Activated CD8-positive, alpha-beta memory T cell treated with anti-CD3 and anti-CD28 coated beads for 4 hours (primary cell): ENCODE measurements at regions not wholly inside any gene's neighbourhood (a gene's known extent, or its start where the extent isn't known, plus 50 kb on each side); places are given as distances from the start of the nearest gene placed in this dataset.
"Not testable (repeated sequence)": the region's sequence is repeated elsewhere in the genome, so short reads cannot be mapped to it uniquely, and the experiment has no call there.

Source experiments
- DNase-seq, 2 donors: peaks; one replicate each; pipeline ENCODE4 v3.0.0-alpha.2; 2020; ENCODE audit warnings: low read depth in 2 of 2

DNA sequence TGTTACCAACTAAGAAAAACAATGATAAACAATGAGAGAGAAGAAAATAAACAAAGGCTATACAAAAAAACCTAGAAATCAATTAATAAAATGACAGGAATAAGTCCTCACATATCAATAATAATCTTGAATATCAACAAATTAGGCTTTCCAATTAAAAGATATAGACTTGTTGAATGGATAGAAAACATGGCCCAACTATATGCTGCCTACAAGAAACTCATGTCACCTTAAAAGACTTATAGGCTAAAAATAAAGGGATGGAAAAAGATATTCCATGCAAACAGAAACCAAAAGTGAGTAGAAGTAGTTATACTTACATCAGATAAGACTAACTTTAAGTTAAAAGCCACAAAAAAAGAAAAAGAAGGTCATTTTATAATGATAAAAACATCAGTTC is 183.9 kb downstream of the MYRFL start:
- no peak for DNase-seq

GRCh38 chr12:70011353-70011752 is 186.3 kb downstream of the MYRFL start:
- no peak for DNase-seq

GRCh38 chr12:70013016-70013415 is 188.0 kb downstream of the MYRFL start:
- DNase-seq: not testable (repeated sequence)

DNA sequence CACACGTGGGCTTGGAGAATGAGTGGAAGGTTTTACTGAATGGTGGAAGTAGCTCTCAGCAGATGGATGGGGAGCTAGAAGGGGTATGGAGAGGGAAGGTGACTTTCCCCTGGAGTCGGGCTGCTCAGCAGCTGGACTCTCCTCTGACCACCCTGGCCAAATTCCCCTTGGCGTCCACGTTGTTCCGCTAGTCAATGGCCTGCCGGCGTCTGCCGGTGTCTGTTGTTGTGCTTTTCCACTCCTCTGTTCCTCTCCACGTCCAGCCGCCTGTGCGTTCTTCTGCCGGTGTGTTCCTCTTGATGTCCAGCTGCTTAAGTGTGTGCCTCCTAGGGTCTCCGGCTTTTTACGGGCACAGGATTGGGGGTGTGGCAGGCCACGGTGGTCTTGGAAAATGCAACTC is 203.5 kb downstream of the MYRFL start:
- no peak for DNase-seq

- DNase-seq: no peak
Observed at GRCh38 chr12:70028918-70029317, 203.9 kb downstream of the MYRFL start.

DNA sequence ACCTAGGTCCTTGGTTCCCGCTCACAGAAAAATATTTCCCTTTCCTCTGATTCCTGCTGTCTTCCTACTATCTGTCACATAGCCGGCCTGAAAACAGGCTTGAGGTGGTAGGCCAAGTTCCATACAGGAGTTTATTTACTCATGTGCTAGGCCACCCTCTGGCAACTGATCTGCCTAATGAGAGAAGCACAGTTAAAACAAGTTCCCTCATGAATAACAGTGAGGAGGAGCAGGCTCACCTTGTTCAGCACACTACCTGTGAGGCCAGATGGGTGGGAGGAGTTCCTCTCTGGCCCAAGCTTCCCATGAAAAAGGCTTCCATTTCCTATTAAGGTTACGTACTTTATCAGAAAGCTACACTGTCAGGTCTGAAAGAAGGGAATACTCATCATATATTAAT is 206.0 kb downstream of the MYRFL start:
- no peak for DNase-seq

DNA sequence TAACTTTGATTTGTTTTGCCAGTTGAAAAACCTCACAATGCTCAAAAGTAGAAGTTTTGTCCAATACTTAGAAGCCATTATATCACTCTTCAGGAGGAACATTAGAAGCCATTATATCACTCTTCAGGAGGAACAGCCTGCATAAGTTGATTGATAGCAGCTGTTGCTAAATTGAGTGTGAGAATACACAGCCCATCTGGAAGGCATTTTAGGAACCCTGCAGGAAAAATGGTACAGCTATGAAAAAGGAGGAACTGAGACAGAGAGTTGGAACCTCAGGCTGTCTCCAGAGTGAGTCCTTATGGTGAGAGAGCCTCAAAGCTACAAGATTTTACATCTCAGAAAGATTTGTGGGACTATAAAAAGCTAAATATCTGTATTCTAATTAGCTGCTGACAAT is 207.0 kb downstream of the MYRFL start:
- no peak for DNase-seq

DNA sequence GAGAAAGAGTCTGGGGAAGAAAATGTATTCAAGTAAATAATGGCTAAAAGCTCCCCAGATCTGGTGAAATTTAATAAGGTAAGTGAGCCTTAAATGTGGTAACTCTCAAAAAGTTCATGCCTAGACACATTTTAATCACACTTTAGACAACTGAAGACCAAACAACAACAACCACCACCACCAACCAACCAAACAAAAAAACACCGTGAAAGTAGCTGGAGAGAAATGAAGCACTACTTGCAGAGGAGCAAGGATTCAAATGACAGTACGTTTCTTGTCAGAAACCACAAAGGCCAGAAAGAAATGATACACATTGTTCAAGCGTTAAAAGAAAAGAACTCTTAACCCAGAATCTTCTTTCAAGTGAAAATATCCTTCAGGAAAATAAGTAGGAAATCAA is 208.3 kb downstream of the MYRFL start:
- no peak for DNase-seq

DNA sequence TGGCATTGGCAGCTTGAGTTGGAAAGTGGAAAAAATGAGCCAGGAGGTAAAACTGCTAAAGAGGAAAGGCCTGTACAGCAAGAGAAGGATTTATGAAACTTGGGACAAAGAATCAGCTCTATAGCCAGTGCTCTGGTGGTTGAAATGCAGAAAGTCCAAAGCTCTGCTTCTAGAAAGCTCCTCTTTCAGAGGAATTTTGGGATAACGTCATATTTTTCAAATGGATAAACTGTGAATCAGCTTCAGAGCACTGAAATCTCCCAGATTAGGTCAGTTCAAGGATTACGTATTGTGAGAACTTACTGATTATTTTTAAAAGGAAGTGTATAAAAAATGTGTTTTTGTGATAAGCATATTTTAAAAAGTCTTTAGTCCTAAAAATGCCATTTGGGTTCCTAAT is 203.1 kb upstream of the CNOT2 start:
- no peak for DNase-seq

- no peak for DNase-seq
Observed at GRCh38 chr12:70042675-70043074, 200.6 kb upstream of the CNOT2 start.

GRCh38 chr12:70043490-70044138 is 199.6 kb upstream of the CNOT2 start:
- no peak for DNase-seq

DNA sequence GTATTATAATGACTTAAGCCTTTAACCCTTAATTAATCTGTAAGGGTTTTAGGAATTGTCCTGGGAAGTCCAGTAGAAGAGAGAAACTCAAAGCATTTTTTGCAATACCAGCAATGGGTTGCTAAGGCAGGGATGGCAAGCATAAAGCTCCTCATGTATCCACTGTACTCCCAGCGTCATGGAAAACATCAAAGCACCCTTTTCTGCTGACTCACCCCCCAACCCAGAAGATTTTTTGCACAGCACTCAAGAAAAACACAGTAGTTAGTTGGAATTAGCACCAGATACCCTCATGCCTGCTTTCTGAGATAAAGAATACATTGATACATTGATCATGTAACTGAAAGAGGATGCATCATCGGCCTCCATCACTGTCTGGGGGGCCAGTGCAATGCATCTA is 199.1 kb upstream of the CNOT2 start:
- DNase-seq: no peak

GRCh38 chr12:70045036-70045435 is 198.2 kb upstream of the CNOT2 start:
- no peak for DNase-seq

DNA sequence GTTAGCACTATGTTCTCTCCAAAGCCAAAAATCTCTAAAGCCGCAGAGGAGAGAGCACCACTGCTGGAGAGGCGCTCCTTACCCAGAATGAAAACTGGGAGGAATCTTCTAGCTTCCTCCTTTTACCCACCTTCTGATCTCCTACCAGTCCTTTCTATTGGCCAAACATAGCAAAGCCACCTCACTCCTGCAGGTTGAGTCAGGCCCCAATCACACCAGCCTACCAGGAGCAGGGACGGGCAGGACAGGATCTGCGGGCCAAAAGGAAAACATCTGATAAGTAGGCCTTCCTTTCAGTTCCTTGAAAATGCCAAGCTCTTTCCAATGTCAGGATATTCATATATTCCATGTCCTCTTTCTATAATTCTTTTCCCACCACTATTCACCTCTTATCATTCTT is 197.7 kb upstream of the CNOT2 start:
- DNase-seq: no peak

DNA sequence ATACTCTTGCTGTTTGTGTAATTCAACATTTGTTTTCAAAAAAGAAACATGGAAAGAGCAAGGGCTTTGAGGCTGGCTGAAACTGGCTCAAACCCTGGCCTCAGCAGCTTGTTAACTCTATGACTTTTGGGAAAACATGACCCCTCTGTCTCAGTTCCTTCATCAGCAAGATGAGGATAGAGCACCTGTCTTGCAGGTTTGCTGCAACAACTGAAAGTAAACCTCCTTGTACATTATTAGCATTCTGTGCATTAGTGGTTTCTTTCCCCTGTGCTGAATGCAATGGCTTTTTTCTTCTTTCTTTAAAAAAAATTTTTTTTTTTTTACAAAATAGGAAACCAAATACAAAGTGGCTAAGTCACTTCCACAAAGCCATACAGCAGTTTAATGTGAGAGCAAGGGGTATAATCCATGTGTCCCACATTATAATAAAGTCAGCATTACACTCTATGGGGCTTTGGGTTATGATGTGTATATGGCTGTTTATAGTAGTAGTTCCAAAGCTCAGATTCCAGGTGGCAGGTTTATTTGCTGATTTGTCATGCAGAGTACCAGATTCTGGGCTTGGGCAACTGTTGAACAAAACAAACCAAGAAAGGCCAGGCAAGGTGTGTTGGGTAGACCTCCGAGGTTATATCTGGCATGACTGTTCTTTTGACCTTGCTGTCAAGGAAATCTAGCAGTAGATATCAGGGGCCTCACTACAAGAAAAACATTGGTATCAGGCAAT is 194.5 kb upstream of the CNOT2 start:
- DNase-seq: no peak

DNA sequence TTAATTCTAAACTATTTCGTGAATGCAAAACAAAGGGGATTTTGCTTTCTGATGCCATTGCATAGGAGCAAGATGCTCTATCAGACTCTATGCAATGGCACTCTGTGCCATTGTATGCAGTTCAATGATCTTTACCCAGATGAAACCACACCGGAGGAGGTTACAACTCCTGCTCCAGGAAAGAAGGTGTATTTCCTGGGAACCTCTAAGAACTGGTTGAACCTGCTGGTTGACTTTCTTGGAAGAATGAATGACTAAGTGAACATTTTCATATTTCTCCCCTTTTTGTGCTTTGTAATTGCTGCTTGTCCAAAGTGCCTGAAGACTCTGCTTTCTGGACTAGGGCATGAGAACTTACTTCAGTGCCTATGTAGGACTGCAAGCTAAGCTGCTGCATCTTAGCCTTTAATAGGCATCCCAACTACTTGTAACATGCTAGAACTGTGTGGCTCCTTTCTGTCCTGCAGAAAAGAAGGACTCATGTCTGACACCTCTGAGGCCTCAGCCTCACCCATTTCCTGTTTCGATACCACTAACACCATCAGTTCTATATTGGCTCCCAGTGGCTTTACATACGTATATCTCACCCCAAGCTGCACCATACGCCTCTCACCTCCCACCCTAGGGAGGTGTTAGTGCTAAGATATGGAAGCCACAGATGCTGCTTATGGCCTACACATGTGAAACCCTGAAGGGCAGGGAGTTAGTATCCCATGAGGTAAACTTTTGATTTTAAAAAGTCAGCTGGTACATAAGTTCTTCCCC is 193.5 kb upstream of the CNOT2 start:
- peak; percentile 12 to 13 for DNase-seq

- DNase-seq: no peak
Observed at GRCh38 chr12:70052476-70052875, 190.8 kb upstream of the CNOT2 start.

GRCh38 chr12:70052931-70053497 is 190.2 kb upstream of the CNOT2 start:
- DNase-seq: no peak

DNA sequence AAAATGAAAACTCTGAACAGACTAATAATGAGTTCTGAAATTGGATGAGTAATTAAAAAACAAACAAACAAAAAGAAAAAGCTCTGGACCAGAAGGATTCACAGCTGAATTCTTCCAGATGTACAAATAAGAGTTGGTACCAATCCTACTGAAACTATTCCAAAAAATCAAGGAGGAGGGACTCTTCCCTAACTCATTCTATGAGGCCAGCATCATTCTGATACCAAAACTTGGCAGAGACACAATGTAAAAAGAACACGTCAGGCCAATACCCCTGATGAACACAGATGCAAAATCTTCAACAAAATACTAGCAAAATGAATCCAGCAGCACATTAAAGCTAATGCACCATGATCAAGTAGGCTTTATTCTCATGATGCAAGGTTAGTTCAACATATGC is 183.9 kb upstream of the CNOT2 start:
- no peak for DNase-seq

- no peak for DNase-seq
Observed at GRCh38 chr12:70060634-70061033, 182.6 kb upstream of the CNOT2 start.

DNA sequence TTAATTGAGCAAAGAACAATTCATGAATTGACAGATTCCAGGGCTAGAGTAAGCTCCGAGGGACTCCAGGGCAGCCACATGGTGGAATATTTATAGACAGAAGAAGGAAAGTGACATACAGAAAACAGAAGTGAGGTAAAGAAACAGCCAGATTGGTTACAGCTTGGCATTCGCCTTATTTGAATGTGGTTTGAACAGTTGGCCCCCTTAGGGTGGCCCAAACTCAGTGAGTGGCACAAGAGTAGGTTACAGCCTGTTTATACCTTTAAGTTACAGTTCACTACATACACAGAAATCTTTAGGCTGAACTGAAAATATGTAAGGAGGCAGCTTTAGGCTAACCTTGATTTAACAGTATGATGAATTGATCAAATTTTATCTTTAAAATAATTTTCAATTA is 174.5 kb upstream of the CNOT2 start:
- no peak for DNase-seq

DNA sequence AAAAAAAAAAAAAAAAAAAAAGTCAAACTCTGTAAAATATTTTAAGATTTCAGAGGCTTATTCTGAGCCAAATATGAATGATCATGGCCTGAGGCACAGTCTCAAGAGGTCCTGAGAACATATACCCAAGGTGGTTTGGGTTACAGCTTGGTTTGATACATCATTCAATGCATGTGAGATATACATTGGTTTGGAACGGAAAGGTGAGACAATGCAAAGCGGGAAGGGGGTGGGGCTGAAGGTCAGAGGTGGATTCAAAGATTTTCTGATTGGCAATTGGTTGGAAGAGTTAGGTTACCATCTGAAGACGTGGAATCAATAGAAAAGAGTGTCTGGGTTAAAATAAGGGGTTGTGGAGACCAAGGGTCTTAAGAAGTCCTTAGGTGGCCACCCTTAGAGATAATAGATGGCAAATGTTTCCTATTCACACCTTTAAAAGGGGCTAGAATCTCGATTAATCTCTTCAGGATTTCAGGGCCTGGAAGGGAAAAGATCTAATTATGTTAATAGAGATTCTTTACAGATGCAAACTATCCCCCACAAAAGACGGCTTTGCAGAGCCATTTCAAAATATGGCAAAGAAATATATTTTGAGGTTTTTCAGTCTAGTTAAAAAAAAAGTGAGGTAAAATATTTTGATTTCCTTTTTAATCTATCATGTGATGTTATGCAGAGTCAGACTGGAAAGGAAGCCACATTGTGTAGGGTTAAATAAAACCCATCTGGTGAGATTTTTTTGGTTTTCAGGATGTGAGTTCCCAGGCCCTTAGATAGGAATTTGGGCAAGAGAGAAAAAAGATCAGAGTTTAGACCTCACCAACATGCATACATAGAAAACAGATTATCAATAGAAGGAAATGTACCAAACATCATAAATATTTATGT is 173.8 kb upstream of the CNOT2 start:
- DNase-seq: no peak
